Body of pancreas (tissue), 4 donors: ENCODE measurements at regions not wholly inside any gene's neighbourhood (a gene's known extent, or its start where the extent isn't known, plus 50 kb on each side); places are given as distances from the start of the nearest gene placed in this dataset.

Experiments
- ATAC-seq: fragments of 150-250 bp; one replicate; pipeline ENCODE4 v1.9.1; 2016
- DNase-seq, 4 donors: peaks; one replicate each; pipeline ENCODE4 v3.0.0-alpha.2; 2019
- H3K27ac ChIP-seq, 4 donors: fragments of 200-600 bp; sonication (generic); 1 replicate in 3 of 4; 2 replicates in 1 of 4; pipeline versions ENCODE4 v1.5.1 to v1.6.1; 2016 to 2019; ENCODE audit warnings: mild to moderate bottlenecking in 1 of 4, mixed read lengths in 1 of 4, moderate library complexity in 1 of 4
- H3K27me3 ChIP-seq, 2 donors: fragments of 200-600 bp; sonication (generic); one replicate each; pipeline ENCODE4 v1.6.0; 2016; ENCODE audit warnings: mild to moderate bottlenecking in 1 of 2
- H3K36me3 ChIP-seq, 2 donors: fragments of 200-600 bp; sonication (generic); replicated peaks in 1 of 2; 2 replicates each; pipeline ENCODE4 v1.5.1; 2016; ENCODE audit warnings: low read depth in 2 of 2; ENCODE audit not compliant: insufficient read depth in 1 of 2
- H3K4me1 ChIP-seq: fragments of 200-600 bp; sonication (generic); one replicate; pipeline ENCODE4 v1.6.0; 2016
- H3K4me3 ChIP-seq, 2 donors: fragments of 200-600 bp; sonication (generic); 1 replicate in 1 of 2; 2 replicates in 1 of 2; pipeline ENCODE4 v1.5.1; 2016 to 2019
- H3K9me3 ChIP-seq, 3 donors: fragments of 200-600 bp; sonication (generic); 1 replicate in 2 of 3; 2 replicates in 1 of 3; pipeline ENCODE4 v1.5.1; 2016
- POLR2A ChIP-seq, 3 donors: fragments of 450-650 bp; IDR thresholded peaks; one replicate each; pipeline ENCODE4 v1.6.1; 2016; ENCODE audit warnings: antibody characterized with exemption in 3 of 3, mild to moderate bottlenecking in 2 of 3
- WGBS, 2 donors: methylation state at CpG; one replicate each; pipeline ENCODE4 v1.1.5; 2017; 5-methylcytosine and 5-hydroxymethylcytosine counted together
- intact Hi-C: fragments of 100-400 bp; cut with DNase I; formaldehyde crosslinking; loops from one replicate; pipeline ENCODE4 v1.15.1; 2023
- TF ChIP-seq, protein P1 (sequence below), 7 experiments: fragments of 450-650 bp in 4 of 7; fragments of 200-600 bp in 3 of 7; sonication (generic) in 3 of 7; IDR thresholded peaks; one replicate each; pipeline ENCODE4 v1.5.1; 2016 to 2019; ENCODE audit warnings: antibody characterized with exemption in 7 of 7

DNA sequence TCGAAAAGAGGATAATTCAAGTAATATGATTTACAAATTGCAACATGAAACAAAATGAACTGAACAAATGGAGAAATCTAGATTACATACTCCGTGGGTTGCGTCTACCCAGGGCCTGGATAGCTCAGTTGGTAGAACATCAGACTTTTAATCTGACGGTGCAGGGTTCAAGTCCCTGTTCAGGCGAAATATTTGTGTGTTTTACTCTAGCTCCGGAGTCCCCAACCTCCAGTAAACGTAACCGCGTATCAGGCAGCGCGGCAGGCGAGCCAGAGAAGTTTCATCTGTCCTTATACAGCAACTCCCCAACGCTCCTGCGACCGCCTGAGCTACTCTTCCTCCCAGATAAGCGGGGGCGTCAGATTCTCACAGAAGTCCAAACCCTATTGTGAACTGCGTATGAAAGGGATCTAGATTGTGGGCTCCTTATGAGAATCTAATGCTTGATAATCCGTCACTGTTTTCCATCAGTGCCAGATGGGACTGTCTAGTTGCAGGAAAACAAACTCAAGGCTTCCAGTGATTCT lies 176.1 kb downstream of the TRIM27 start:
- Histone ChIP-seq H3K27me3 (no peaks in the 10 kb centered on the region), H3K27ac (no peak overlapping the region), H3K36me3 (no peaks in the 10 kb centered on the region), H3K4me1 (no peaks in the 10 kb centered on the region), H3K4me3 (no peak overlapping the region), H3K9me3 (peaks cover 0 to 5% (median 3%) of the 10 kb centered on the region in 3 donors)
- 5 to 7% methylated on average over 19 of the region's 19 CpGs for WGBS, 2 donors
- ATAC-seq (no peak), DNase-seq (no peak)
- TF ChIP-seq, protein P1, sequence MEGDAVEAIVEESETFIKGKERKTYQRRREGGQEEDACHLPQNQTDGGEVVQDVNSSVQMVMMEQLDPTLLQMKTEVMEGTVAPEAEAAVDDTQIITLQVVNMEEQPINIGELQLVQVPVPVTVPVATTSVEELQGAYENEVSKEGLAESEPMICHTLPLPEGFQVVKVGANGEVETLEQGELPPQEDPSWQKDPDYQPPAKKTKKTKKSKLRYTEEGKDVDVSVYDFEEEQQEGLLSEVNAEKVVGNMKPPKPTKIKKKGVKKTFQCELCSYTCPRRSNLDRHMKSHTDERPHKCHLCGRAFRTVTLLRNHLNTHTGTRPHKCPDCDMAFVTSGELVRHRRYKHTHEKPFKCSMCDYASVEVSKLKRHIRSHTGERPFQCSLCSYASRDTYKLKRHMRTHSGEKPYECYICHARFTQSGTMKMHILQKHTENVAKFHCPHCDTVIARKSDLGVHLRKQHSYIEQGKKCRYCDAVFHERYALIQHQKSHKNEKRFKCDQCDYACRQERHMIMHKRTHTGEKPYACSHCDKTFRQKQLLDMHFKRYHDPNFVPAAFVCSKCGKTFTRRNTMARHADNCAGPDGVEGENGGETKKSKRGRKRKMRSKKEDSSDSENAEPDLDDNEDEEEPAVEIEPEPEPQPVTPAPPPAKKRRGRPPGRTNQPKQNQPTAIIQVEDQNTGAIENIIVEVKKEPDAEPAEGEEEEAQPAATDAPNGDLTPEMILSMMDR (IDR thresholded peaks at IDR 0.05) = no peak
- no peak for TF ChIP-seq POLR2A (IDR thresholded peaks at IDR 0.05)
- intact Hi-C loops = no loop called here

DNA sequence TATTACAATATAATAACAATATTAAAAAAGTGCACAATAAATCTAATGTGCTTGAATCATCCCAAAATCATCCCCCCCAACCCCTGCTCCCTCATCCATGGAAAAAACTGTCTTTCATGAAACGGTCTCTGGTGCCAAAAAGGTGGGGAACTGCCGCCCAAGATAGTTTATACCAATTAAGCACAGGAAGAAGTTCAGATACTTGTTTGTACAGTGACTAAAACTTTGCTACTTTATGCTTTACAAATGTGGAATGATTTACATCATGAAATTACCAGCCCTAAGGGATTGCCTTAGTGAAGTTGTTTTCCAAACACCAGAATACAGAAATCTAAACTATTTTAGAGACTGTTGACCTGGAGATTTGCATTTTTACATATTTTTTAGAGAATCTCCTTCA lies 175.6 kb downstream of the TRIM27 start:
- H3K36me3 ChIP-seq = no peaks in the 10 kb centered on the region
- WGBS, 2 donors = 34 to 37% methylated on average over 2 of the region's 2 CpGs
- H3K27ac ChIP-seq = no peak overlapping the region
- no peak overlapping the region for H3K4me3 ChIP-seq
- peaks cover 0 to 5% (median 3%) of the 10 kb centered on the region in 3 donors for H3K9me3 ChIP-seq
- intact Hi-C loops = no loop called here
- TF ChIP-seq, protein P1 (IDR thresholded peaks at IDR 0.05) = no peak
- TF ChIP-seq POLR2A (IDR thresholded peaks at IDR 0.05) = no peak
- no peaks in the 10 kb centered on the region for H3K4me1 ChIP-seq
- H3K27me3 ChIP-seq = no peaks in the 10 kb centered on the region
- no peak for DNase-seq
- ATAC-seq = no peak

DNA sequence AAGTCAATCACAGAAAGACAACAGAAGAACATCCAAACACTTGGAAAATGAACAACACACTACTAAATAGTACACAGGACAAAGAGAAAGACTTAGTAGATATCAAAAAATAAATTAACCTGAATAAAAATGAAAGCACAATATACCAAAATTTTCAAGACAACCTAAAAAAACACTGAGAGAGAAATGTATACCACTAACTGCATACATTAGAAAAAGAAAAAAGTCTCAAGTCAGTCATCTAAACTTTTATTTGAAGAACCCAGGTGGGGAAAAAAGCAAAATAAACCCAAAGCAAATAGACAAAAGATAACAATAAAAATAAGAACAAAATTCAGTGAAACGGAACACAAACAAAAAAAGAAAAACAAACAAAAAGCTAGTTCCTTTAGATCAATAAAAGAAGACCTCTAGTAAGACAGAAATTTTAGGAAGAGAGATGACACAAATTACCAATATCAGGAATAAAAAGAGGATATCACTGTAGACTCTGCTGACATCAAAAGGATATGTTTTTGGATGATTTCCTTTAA lies 172.8 kb downstream of the TRIM27 start:
- H3K27me3 ChIP-seq = peaks cover 0 to 3% of the 10 kb centered on the region in 2 donors
- ATAC-seq = no peak

DNA sequence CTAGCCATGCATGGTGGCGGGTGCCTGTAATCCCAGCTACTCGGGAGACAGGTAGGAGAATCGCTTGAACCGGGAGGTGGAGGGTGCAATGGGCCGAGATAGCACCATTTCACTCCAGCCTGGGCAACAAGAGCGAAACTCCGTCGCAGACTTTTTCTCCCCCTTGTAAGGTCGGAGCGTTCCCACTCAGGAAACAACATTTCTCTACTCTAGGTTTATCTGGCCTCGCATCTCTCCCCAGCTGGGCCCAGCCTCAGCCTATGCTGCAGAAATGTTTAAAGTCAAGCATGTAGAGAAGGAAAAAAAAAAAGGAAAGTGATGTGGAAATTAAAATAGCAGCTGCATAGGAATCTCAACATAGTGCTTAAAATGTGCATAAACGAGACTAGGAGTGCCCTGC lies 172.3 kb downstream of the TRIM27 start:
- no peak for TF ChIP-seq POLR2A (IDR thresholded peaks at IDR 0.05)
- TF ChIP-seq, protein P1 (IDR thresholded peaks at IDR 0.05) = no peak
- Histone ChIP-seq H3K27ac (no peak overlapping the region), H3K4me1 (no peaks in the 10 kb centered on the region), H3K4me3 (no peak overlapping the region), H3K9me3 (peaks cover 0 to 5% (median 3%) of the 10 kb centered on the region in 3 donors), H3K36me3 (no peaks in the 10 kb centered on the region), H3K27me3 (peaks cover 0 to 3% of the 10 kb centered on the region in 2 donors)
- intact Hi-C loops = no loop called here
- WGBS, 2 donors = 18 to 26% methylated on average over 10 to 12 of the region's 12 CpGs
- ATAC-seq (no peak), DNase-seq (no peak)

More for the DNA sequence above, 172.8 kb downstream of the TRIM27 start:
- H3K27ac ChIP-seq = no peak overlapping the region
- DNase-seq = no peak
- intact Hi-C loops = no loop called here
- H3K9me3 ChIP-seq = peaks cover 0 to 5% (median 3%) of the 10 kb centered on the region in 3 donors
- TF ChIP-seq POLR2A (IDR thresholded peaks at IDR 0.05) = no peak
- TF ChIP-seq, protein P1 (IDR thresholded peaks at IDR 0.05) = no peak
- H3K4me3 ChIP-seq = no peak overlapping the region
- WGBS, 2 donors = 12 to 39% methylated on average over 1 of the region's 1 CpG
- H3K36me3 ChIP-seq = no peaks in the 10 kb centered on the region
- no peaks in the 10 kb centered on the region for H3K4me1 ChIP-seq

DNA sequence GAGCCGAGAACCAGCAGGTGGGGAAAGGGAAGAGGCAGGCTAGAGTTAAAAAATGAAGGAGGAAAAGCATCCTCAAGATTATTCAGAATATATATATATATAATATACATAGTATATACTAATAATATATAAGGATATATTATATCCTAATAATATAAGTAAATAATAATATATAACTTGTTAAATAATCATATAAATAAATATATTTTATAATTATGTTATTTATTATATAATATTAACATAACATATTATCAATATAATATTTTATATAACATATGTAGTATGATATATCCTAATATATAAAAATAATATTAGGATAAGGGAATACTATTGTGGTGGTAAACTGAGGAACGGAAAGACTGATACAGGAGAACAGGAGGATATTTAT lies 171.8 kb downstream of the TRIM27 start:
- no peak overlapping the region for H3K27ac ChIP-seq
- DNase-seq = no peak
- WGBS, 2 donors = 68 to 79% methylated on average over 2 of the region's 2 CpGs
- H3K9me3 ChIP-seq = peaks cover 0 to 5% (median 3%) of the 10 kb centered on the region in 3 donors
- no peaks in the 10 kb centered on the region for H3K36me3 ChIP-seq
- intact Hi-C loops = no loop called here
- no peak for ATAC-seq
- no peak overlapping the region for H3K4me3 ChIP-seq
- H3K4me1 ChIP-seq = no peaks in the 10 kb centered on the region
- TF ChIP-seq, protein P1 (IDR thresholded peaks at IDR 0.05) = no peak
- no peak for TF ChIP-seq POLR2A (IDR thresholded peaks at IDR 0.05)
- peaks cover 0 to 3% of the 10 kb centered on the region in 2 donors for H3K27me3 ChIP-seq
